ENCODE measurements at regions not wholly inside any gene's neighbourhood (a gene's known extent, or its start where the extent isn't known, plus 50 kb on each side); places are given as distances from the start of the nearest gene placed in this dataset.
A peak's percentile ranks its signal among the peaks of the same experiment; 100 is the strongest.

- TF ChIP-seq, protein P1, sequence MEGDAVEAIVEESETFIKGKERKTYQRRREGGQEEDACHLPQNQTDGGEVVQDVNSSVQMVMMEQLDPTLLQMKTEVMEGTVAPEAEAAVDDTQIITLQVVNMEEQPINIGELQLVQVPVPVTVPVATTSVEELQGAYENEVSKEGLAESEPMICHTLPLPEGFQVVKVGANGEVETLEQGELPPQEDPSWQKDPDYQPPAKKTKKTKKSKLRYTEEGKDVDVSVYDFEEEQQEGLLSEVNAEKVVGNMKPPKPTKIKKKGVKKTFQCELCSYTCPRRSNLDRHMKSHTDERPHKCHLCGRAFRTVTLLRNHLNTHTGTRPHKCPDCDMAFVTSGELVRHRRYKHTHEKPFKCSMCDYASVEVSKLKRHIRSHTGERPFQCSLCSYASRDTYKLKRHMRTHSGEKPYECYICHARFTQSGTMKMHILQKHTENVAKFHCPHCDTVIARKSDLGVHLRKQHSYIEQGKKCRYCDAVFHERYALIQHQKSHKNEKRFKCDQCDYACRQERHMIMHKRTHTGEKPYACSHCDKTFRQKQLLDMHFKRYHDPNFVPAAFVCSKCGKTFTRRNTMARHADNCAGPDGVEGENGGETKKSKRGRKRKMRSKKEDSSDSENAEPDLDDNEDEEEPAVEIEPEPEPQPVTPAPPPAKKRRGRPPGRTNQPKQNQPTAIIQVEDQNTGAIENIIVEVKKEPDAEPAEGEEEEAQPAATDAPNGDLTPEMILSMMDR (IDR thresholded peaks at IDR 0.05), result no peak
- Histone ChIP-seq H3K36me3 (ENCODE audit: low read depth) (no peaks in the 10 kb centered on the region), H3K4me3 (no peak overlapping the region), H3K4me1 (ENCODE audit: low read depth) (no peaks in the 10 kb centered on the region), H3K9me3 (no peaks in the 10 kb centered on the region)
- DNase-seq (peak in 1 of 3 donors; percentile 46), ATAC-seq (peak; percentile 96)
- intact Hi-C loops (cut with DNase I, micrococcal nuclease), result no loop called here
Observed at GRCh38 chr2:221716426-221717303, 144.6 kb upstream of the EPHA4 start.

GRCh38 chr2:221715523-221716247, 143.6 kb upstream of the EPHA4 start:
- H3K4me3 ChIP-seq, result no peak overlapping the region
- no peaks in the 10 kb centered on the region for H3K4me1 ChIP-seq (ENCODE audit: low read depth)
- peak; percentile 20 for ATAC-seq

DNA sequence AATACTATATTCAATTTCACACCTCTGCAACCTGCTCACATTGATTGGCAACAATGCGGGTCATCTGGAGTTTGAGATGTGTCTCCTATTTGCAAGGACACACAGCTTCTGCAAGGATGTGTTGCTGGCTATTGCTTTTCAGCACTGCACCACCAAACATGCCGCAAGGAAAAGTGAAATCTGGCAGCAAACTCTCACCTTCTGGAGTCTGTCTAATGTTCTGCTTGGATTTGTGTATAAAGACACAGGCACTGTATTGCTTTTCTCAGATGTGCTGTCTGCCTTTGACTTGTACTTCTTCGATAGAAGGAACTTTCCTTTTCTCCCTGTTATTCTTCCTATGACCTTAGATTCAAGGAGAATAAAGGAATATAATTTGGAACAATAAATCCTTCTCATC, 138.6 kb upstream of the EPHA4 start:
- no peak for ATAC-seq
- DNase-seq, result no peak
- Histone ChIP-seq H3K36me3 (ENCODE audit: low read depth) (no peaks in the 10 kb centered on the region), H3K9me3 (no peaks in the 10 kb centered on the region), H3K4me1 (ENCODE audit: low read depth) (no peaks in the 10 kb centered on the region), H3K4me3 (no peak overlapping the region)
- TF ChIP-seq, protein P1 (IDR thresholded peaks at IDR 0.05), result no peak
- intact Hi-C loops (cut with DNase I, micrococcal nuclease), result no loop called here

More at GRCh38 chr2:221715523-221716247, 143.6 kb upstream of the EPHA4 start:
- DNase-seq, result no peak
- Histone ChIP-seq H3K36me3 (ENCODE audit: low read depth) (no peaks in the 10 kb centered on the region), H3K9me3 (no peaks in the 10 kb centered on the region)
- TF ChIP-seq, protein P1 (IDR thresholded peaks at IDR 0.05), result no peak
- intact Hi-C loops (cut with DNase I, micrococcal nuclease), result no loop called here

DNA sequence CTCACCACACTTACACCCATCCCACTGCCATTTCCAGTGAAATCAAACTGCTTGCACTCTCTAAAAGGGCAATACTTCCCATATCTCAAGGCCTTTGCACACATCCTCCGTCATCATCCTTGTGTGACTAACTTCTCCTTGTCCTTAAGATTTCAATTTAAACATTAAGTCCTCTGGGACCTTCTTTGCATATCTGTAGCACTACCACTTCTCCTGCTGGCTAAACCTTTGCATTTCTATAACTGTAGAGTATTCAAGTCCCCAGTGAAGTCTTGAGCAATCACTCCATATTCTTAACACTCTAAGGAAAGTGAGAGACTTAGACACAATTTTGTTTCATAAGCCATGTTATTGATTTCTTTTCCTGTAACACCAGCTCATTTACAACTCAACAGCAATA, 136.8 kb upstream of the EPHA4 start:
- no peaks in the 10 kb centered on the region for H3K4me1 ChIP-seq (ENCODE audit: low read depth)
- no peak for ATAC-seq
- TF ChIP-seq, protein P1 (IDR thresholded peaks at IDR 0.05), result no peak
- DNase-seq, result no peak
- intact Hi-C loops (cut with DNase I, micrococcal nuclease), result no loop called here
- H3K36me3 ChIP-seq (ENCODE audit: low read depth), result no peaks in the 10 kb centered on the region
- no peak overlapping the region for H3K4me3 ChIP-seq
- no peaks in the 10 kb centered on the region for H3K9me3 ChIP-seq

GRCh38 chr2:221705185-221705877, 133.2 kb upstream of the EPHA4 start:
- H3K4me1 ChIP-seq (ENCODE audit: low read depth), result no peaks in the 10 kb centered on the region
- no peak overlapping the region for H3K4me3 ChIP-seq
- DNase-seq (peak; percentile 35 to 68 (median 43)), ATAC-seq (peak; percentile 82)
- intact Hi-C loops (cut with DNase I, micrococcal nuclease), result no loop called here
- no peaks in the 10 kb centered on the region for H3K9me3 ChIP-seq
- H3K36me3 ChIP-seq (ENCODE audit: low read depth), result no peaks in the 10 kb centered on the region
- TF ChIP-seq, protein P1 (IDR thresholded peaks at IDR 0.05), result no peak

All from mucosa of descending colon (tissue), 3 donors.